GM12875 (cell line): ENCODE measurements at regions not wholly inside any gene's neighbourhood (a gene's known extent, or its start where the extent isn't known, plus 50 kb on each side); places are given as distances from the start of the nearest gene placed in this dataset.

Experiments used
- H3K4me3 ChIP-seq: one replicate; pipeline ENCODE4 v1.5.1; 2011; ENCODE audit warnings: low read depth, low read length, control low read depth
- TF ChIP-seq, protein P1 (sequence below): IDR thresholded peaks from 2 replicates; pipeline ENCODE4 v1.5.1; 2011; ENCODE audit warnings: low read depth, mild to moderate bottlenecking, control low read depth, inconsistent platforms, low read length, moderate library complexity, borderline replicate concordance; ENCODE audit not compliant: insufficient read depth

DNA sequence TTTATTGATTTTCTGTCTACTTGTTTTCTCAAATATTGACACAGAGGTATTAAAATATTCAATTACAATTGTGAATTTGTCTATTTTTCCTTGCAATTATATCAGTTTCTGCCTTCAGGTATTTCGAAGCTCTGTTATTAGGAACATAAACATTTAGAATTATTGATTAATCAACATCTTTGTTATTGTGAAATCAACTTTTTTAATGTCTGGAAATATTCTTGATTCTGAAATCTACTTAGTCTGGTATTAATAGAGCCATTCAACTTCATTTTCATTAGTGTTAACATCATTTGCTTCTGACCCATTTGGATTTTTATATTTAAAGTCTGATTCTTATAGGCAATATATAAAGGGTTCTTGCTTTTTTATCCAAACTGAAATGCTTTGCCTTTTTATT, 69.8 kb upstream of the CALN1 start:
- no peak overlapping the region for H3K4me3 ChIP-seq
- TF ChIP-seq, protein P1, sequence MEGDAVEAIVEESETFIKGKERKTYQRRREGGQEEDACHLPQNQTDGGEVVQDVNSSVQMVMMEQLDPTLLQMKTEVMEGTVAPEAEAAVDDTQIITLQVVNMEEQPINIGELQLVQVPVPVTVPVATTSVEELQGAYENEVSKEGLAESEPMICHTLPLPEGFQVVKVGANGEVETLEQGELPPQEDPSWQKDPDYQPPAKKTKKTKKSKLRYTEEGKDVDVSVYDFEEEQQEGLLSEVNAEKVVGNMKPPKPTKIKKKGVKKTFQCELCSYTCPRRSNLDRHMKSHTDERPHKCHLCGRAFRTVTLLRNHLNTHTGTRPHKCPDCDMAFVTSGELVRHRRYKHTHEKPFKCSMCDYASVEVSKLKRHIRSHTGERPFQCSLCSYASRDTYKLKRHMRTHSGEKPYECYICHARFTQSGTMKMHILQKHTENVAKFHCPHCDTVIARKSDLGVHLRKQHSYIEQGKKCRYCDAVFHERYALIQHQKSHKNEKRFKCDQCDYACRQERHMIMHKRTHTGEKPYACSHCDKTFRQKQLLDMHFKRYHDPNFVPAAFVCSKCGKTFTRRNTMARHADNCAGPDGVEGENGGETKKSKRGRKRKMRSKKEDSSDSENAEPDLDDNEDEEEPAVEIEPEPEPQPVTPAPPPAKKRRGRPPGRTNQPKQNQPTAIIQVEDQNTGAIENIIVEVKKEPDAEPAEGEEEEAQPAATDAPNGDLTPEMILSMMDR, result no peak

DNA sequence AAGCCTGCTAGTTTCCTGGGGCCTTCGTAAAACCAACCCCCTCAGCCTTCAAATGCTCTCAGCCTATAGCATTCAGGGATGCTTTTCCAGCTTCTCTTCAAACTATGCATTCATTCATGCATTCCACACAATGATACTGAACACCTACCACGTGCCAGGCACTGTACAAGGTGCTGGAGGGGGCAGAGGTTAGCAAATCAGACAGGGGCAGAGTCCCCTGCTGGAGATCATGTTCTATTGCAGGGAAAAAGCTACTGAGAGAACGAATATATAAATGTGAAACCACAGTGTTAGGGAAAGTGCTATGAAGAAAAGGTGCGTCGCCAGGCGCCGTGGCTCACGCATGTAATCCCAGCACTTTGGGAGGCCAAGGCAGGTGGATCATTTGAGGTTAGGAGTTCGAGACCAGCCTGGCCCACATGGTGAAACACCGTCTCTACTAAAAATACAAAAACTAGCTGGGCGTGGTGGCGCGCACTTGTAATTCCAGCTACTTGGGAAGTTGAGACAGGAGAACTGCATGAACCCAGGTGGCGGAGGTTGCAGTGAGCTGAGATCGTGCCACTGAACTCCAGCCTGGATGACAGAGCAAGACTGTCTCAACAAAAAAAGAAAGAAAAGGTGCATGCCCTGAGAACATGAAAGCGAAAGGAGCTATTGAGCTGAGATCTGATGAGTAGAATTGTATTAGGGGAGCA, 64.6 kb upstream of the CALN1 start:
- H3K4me3 ChIP-seq, result no peak overlapping the region
- TF ChIP-seq, protein P1, result no peak

DNA sequence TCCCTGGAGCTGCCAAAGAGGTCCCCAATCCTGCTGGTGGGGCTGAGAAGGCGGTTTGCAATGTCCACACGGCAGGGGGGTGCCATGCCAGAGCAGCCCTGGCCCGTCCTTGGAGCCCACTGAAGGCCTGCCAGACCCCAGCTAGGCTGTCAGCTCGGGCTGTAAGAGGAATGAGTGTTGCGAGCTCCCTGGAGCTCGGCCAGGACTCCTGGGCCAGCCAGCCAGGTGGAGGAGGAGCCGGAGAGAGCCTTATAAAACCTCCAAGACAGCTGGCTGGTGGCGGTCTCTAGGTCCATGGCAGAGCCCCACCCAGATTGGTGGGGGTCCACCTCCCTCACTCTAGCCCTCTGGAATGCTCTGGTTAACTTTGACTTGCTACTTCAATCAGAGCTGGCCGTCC, 55.1 kb upstream of the CALN1 start:
- H3K4me3 ChIP-seq, result no peak overlapping the region
- TF ChIP-seq, protein P1, result no peak

DNA sequence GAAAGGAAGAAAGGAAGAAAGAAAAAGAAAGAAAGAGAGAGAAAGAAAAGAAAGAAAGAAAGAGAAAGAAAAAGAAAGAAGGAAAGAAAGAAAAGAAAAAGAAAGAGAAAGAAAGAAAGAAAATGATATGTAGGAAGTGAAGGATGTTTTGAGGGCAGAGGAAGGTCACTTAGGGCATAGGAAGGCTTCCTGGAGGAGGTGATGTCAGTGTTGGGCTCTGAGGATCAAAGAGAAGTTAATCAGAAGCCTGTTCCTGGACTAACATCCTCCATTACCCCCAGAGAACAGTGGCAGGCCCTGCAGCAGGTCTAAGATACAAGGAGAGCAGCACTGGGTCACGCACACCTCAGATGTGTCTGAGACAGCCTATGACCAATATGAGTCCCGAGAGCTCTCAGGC, 54.7 kb upstream of the CALN1 start:
- TF ChIP-seq, protein P1, result no peak
- H3K4me3 ChIP-seq, result no peak overlapping the region

DNA sequence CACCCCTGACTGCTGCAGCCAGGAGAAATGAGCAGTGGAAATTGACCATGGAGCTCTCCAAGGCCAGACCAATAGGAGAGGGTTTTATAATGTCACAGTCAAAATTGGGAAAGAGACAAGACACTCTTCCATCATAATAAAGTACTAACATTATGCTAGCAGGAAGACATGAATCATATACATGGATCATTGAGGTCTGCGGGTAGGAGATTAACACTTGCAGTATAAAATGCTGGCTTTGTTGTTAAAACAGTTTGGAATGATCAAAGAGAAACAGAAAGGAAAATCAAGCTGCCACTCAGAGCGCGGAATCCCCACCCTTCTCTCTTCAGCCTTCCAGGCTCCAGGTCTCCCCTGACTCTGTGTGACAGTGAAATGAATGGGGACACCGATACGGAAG, 53.4 kb upstream of the CALN1 start:
- no peak overlapping the region for H3K4me3 ChIP-seq
- TF ChIP-seq, protein P1, result no peak

DNA sequence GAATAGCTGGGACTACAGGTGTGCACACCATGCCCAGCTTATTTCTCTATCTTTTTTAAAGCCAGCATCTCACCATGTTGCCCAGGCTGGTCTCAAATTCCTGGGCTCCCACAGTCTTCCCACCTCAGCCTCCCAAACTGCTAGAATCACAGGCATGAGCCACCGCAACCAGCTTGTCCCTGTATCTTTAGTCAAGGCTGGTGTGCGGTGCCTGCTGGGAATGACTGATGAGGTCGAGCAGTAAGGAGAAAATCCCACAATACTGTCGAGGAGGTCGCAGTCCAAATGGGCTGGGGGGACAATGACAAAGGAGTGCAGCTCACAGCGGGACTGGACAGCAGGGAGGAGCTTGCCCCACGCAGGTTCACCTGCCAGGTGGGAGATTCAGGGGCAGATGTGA, 50.2 kb upstream of the CALN1 start:
- no peak overlapping the region for H3K4me3 ChIP-seq
- TF ChIP-seq, protein P1, result no peak
